Endodermal cell (in vitro differentiated cells): ENCODE measurements at regions not wholly inside any gene's neighbourhood (a gene's known extent, or its start where the extent isn't known, plus 50 kb on each side); places are given as distances from the start of the nearest gene placed in this dataset.

Experiments used
- DNase-seq: peaks from one replicate; pipeline ENCODE4 v3.0.0-alpha.2; 2017
- H3K27ac ChIP-seq: 2 replicates; pipeline ENCODE4 v1.5.1; 2013; ENCODE audit warnings: mild to moderate bottlenecking, low read depth, low read length, moderate library complexity
- H3K27me3 ChIP-seq: 2 replicates; pipeline ENCODE4 v1.6.1; 2013; ENCODE audit warnings: mild to moderate bottlenecking, low read length, moderate library complexity; ENCODE audit not compliant: insufficient read depth, control insufficient read depth, poor library complexity, severe bottlenecking
- H3K36me3 ChIP-seq: 2 replicates; pipeline ENCODE4 v1.7.0; 2013; ENCODE audit warnings: mild to moderate bottlenecking, low read length, moderate library complexity; ENCODE audit not compliant: control insufficient read depth, insufficient read depth
- H3K4me1 ChIP-seq: one replicate; pipeline ENCODE4 v1.7.0; 2013; ENCODE audit warnings: low read length; ENCODE audit not compliant: control insufficient read depth, insufficient read depth
- H3K4me3 ChIP-seq: 2 replicates; pipeline ENCODE4 v1.5.1; 2013; ENCODE audit warnings: mild to moderate bottlenecking, low read length, moderate library complexity
- H3K9ac ChIP-seq: 2 replicates; pipeline ENCODE4 v1.6.1; 2013; ENCODE audit warnings: mild to moderate bottlenecking, low read length, moderate library complexity; ENCODE audit not compliant: poor library complexity, severe bottlenecking; ENCODE audit errors: extremely low read depth
- H3K9me3 ChIP-seq: 2 replicates; pipeline ENCODE4 v1.6.1; 2013; ENCODE audit warnings: mild to moderate bottlenecking, low read length, moderate library complexity; ENCODE audit not compliant: control insufficient read depth
- H3K27ac Mint-ChIP-seq: 2 replicates; pipeline ENCODE4 v1.8.0; 2020; ENCODE audit warnings: mixed read lengths
- H3K27me3 Mint-ChIP-seq: 2 replicates; pipeline ENCODE4 v1.8.0; 2021; ENCODE audit warnings: mild to moderate bottlenecking, mixed read lengths; ENCODE audit not compliant: insufficient read depth
- H3K36me3 Mint-ChIP-seq: 2 replicates; pipeline ENCODE4 v1.8.0; 2020; ENCODE audit warnings: low read depth, mixed read lengths
- H3K4me1 Mint-ChIP-seq: 2 replicates; pipeline ENCODE4 v1.8.0; 2020; ENCODE audit warnings: mixed read lengths
- H3K4me3 Mint-ChIP-seq: 2 replicates; pipeline ENCODE4 v1.8.0; 2020; ENCODE audit warnings: mild to moderate bottlenecking, moderate library complexity, mixed read lengths
- H3K9me3 Mint-ChIP-seq: 2 replicates; pipeline ENCODE4 v1.8.0; 2020; ENCODE audit warnings: mild to moderate bottlenecking, mixed read lengths
- WGBS, 2 experiments: methylation state at CpG; one replicate each; pipeline versions ENCODE4 v1.1.5 to v1.1.7; 2013; ENCODE audit warnings: missing lambda C conversion rate in 2 of 2, mixed read lengths in 1 of 2; ENCODE audit not compliant: insufficient coverage in 1 of 2, insufficient read length in 1 of 2; 5-methylcytosine and 5-hydroxymethylcytosine counted together
- TF ChIP-seq, protein P1 (sequence below): fragments of 200-600 bp; sonication (generic); conservative IDR thresholded peaks from 2 replicates; pipeline ENCODE4 v1.5.0; 2021; ENCODE audit warnings: antibody characterized with exemption, mild to moderate bottlenecking

GRCh38 chr9:80070071-80070742, 498.4 kb downstream of the TLE4 start:
- H3K4me3 Mint-ChIP-seq, result no peak overlapping the region
- no peaks in the 10 kb centered on the region for H3K36me3 Mint-ChIP-seq
- H3K4me1 Mint-ChIP-seq, result peaks cover 25% of the 10 kb centered on the region
- peaks cover 59% of the 10 kb centered on the region for H3K27me3 Mint-ChIP-seq
- H3K27me3 ChIP-seq, result peaks cover 52% of the 10 kb centered on the region
- DNase-seq, result no peak
- TF ChIP-seq, protein P1, sequence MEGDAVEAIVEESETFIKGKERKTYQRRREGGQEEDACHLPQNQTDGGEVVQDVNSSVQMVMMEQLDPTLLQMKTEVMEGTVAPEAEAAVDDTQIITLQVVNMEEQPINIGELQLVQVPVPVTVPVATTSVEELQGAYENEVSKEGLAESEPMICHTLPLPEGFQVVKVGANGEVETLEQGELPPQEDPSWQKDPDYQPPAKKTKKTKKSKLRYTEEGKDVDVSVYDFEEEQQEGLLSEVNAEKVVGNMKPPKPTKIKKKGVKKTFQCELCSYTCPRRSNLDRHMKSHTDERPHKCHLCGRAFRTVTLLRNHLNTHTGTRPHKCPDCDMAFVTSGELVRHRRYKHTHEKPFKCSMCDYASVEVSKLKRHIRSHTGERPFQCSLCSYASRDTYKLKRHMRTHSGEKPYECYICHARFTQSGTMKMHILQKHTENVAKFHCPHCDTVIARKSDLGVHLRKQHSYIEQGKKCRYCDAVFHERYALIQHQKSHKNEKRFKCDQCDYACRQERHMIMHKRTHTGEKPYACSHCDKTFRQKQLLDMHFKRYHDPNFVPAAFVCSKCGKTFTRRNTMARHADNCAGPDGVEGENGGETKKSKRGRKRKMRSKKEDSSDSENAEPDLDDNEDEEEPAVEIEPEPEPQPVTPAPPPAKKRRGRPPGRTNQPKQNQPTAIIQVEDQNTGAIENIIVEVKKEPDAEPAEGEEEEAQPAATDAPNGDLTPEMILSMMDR, result no peak
- peaks cover 9% of the 10 kb centered on the region for H3K9me3 ChIP-seq
- H3K27ac ChIP-seq, result no peak overlapping the region
- H3K9ac ChIP-seq, result no peak overlapping the region
- peaks cover 6% of the 10 kb centered on the region for H3K4me1 ChIP-seq
- H3K4me3 ChIP-seq, result no peak overlapping the region
- no peak overlapping the region for H3K27ac Mint-ChIP-seq
- 88% methylated on average over 3 of the region's 3 CpGs; no CpG with 5 or more reads in 1 of the 2 experiments for WGBS, 2 experiments
- no peaks in the 10 kb centered on the region for H3K9me3 Mint-ChIP-seq
- H3K36me3 ChIP-seq, result no peaks in the 10 kb centered on the region

- Mint-ChIP-seq H3K36me3 (no peaks in the 10 kb centered on the region), H3K4me3 (no peak overlapping the region), H3K27me3 (peaks cover 67% of the 10 kb centered on the region), H3K4me1 (peaks cover 36% of the 10 kb centered on the region), H3K9me3 (no peaks in the 10 kb centered on the region), H3K27ac (no peak overlapping the region)
- Histone ChIP-seq H3K36me3 (no peaks in the 10 kb centered on the region), H3K4me1 (peaks cover 13% of the 10 kb centered on the region), H3K9me3 (peaks cover 9% of the 10 kb centered on the region), H3K4me3 (no peak overlapping the region), H3K9ac (no peak overlapping the region), H3K27me3 (peaks cover 67% of the 10 kb centered on the region), H3K27ac (no peak overlapping the region)
- WGBS, 2 experiments, result 26 to 61% methylated on average over 2 to 4 of the region's 5 CpGs
- peak; percentile 70 for DNase-seq
- TF ChIP-seq, protein P1, result no peak
Observed at GRCh38 chr9:80066931-80067330, 495.2 kb downstream of the TLE4 start.

GRCh38 chr9:80062567-80062966, 490.8 kb downstream of the TLE4 start:
- Histone ChIP-seq H3K4me1 (peaks cover 13% of the 10 kb centered on the region), H3K27ac (no peak overlapping the region), H3K4me3 (peak overlapping the region; percentile 43), H3K9ac (no peak overlapping the region), H3K36me3 (no peaks in the 10 kb centered on the region), H3K27me3 (peaks cover 27% of the 10 kb centered on the region), H3K9me3 (peaks cover 23% of the 10 kb centered on the region)
- Mint-ChIP-seq H3K4me1 (peaks cover 48% of the 10 kb centered on the region), H3K4me3 (no peak overlapping the region), H3K27ac (no peak overlapping the region), H3K36me3 (no peaks in the 10 kb centered on the region), H3K9me3 (peaks cover 19% of the 10 kb centered on the region), H3K27me3 (peaks cover 36% of the 10 kb centered on the region)
- TF ChIP-seq, protein P1, result no peak
- 92 to 100% methylated on average over 2 of the region's 4 CpGs for WGBS, 2 experiments
- no peak for DNase-seq
